ENCODE measurements at regions not wholly inside any gene's neighbourhood (a gene's known extent, or its start where the extent isn't known, plus 50 kb on each side); places are given as distances from the start of the nearest gene placed in this dataset.

DNA sequence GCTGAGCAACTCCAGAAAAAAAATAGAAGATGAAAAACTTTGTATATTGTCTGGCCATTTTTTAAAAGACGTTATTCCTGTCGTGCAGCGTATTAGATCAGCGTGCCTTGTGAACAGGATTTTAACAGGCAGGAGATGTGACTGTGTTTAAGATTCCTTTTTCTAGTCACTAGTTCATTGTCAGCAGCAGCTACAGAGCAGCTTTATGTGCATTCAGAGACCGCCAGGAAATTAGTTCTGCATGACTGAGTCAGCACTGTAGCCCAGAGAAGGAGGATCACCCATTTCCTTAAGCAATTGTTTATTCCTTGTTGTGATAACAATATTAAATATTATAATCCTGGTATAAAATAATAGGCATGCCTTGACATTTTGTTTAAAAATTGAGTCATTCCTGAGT lies 75.4 kb upstream of the ADGRB3 start:
- TF ChIP-seq MTA2 (IDR thresholded peaks at IDR 0.05; ENCODE audit: low read depth) (no peak), CHD1 (IDR thresholded peaks at IDR 0.05; ENCODE audit: low read depth, low read length) (no peak), ESRRA (IDR thresholded peaks at IDR 0.05; ENCODE audit: low read length) (no peak), BHLHE40 (IDR thresholded peaks at IDR 0.05; ENCODE audit: borderline replicate concordance in 1 of 2, low read depth in 2 of 2, low read length in 1 of 2) (no peak), POLR2AphosphoS2 (IDR thresholded peaks at IDR 0.05; ENCODE audit: low read depth, low read length) (no peak), POLR2A (IDR thresholded peaks at IDR 0.05; ENCODE audit: low read depth, low read length) (no peak), CEBPB (IDR thresholded peaks at IDR 0.05; ENCODE audit: borderline replicate concordance in 1 of 2, low read depth in 2 of 2, low read length in 2 of 2) (no peak), RFX5 (IDR thresholded peaks at IDR 0.05; ENCODE audit: low read depth, low read length) (no peak)
- TF ChIP-seq, protein P1, sequence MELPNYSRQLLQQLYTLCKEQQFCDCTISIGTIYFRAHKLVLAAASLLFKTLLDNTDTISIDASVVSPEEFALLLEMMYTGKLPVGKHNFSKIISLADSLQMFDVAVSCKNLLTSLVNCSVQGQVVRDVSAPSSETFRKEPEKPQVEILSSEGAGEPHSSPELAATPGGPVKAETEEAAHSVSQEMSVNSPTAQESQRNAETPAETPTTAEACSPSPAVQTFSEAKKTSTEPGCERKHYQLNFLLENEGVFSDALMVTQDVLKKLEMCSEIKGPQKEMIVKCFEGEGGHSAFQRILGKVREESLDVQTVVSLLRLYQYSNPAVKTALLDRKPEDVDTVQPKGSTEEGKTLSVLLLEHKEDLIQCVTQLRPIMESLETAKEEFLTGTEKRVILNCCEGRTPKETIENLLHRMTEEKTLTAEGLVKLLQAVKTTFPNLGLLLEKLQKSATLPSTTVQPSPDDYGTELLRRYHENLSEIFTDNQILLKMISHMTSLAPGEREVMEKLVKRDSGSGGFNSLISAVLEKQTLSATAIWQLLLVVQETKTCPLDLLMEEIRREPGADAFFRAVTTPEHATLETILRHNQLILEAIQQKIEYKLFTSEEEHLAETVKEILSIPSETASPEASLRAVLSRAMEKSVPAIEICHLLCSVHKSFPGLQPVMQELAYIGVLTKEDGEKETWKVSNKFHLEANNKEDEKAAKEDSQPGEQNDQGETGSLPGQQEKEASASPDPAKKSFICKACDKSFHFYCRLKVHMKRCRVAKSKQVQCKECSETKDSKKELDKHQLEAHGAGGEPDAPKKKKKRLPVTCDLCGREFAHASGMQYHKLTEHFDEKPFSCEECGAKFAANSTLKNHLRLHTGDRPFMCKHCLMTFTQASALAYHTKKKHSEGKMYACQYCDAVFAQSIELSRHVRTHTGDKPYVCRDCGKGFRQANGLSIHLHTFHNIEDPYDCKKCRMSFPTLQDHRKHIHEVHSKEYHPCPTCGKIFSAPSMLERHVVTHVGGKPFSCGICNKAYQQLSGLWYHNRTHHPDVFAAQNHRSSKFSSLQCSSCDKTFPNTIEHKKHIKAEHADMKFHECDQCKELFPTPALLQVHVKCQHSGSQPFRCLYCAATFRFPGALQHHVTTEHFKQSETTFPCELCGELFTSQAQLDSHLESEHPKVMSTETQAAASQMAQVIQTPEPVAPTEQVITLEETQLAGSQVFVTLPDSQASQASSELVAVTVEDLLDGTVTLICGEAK (IDR thresholded peaks at IDR 0.05; ENCODE audit: borderline replicate concordance), result no peak
- TF ChIP-seq, protein P2, sequence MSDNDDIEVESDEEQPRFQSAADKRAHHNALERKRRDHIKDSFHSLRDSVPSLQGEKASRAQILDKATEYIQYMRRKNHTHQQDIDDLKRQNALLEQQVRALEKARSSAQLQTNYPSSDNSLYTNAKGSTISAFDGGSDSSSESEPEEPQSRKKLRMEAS (IDR thresholded peaks at IDR 0.05; ENCODE audit: low read depth, low read length), result no peak
- TF ChIP-seq, protein P3, sequence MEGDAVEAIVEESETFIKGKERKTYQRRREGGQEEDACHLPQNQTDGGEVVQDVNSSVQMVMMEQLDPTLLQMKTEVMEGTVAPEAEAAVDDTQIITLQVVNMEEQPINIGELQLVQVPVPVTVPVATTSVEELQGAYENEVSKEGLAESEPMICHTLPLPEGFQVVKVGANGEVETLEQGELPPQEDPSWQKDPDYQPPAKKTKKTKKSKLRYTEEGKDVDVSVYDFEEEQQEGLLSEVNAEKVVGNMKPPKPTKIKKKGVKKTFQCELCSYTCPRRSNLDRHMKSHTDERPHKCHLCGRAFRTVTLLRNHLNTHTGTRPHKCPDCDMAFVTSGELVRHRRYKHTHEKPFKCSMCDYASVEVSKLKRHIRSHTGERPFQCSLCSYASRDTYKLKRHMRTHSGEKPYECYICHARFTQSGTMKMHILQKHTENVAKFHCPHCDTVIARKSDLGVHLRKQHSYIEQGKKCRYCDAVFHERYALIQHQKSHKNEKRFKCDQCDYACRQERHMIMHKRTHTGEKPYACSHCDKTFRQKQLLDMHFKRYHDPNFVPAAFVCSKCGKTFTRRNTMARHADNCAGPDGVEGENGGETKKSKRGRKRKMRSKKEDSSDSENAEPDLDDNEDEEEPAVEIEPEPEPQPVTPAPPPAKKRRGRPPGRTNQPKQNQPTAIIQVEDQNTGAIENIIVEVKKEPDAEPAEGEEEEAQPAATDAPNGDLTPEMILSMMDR (IDR thresholded peaks at IDR 0.05 in 2 of 3, conservative IDR thresholded peaks at IDR 0.05 in 1 of 3; ENCODE audit: control insufficient read depth in 2 of 3, extremely low read depth in 1 of 3, insufficient read depth in 1 of 3, low read depth in 3 of 3, low read length in 3 of 3), result no peak
